Mucosa of stomach (tissue), 1 donor: ENCODE measurements at regions not wholly inside any gene's neighbourhood (a gene's known extent, or its start where the extent isn't known, plus 50 kb on each side); places are given as distances from the start of the nearest gene placed in this dataset.
"Not testable (repeated sequence)": the region's sequence is repeated elsewhere in the genome, so short reads cannot be mapped to it uniquely, and the experiment has no call there.

Experiments used
- H3K27me3 ChIP-seq: one replicate; pipeline ENCODE4 v1.7.0; 2013; ENCODE audit warnings: mild to moderate bottlenecking, low read length; ENCODE audit not compliant: control insufficient read depth, insufficient read depth
- H3K36me3 ChIP-seq: one replicate; pipeline ENCODE4 v1.7.0; 2013; ENCODE audit warnings: low read length; ENCODE audit not compliant: control insufficient read depth, insufficient read depth
- H3K4me1 ChIP-seq: one replicate; pipeline ENCODE4 v1.7.0; 2013; ENCODE audit warnings: mild to moderate bottlenecking, low read length; ENCODE audit not compliant: control insufficient read depth, insufficient read depth
- H3K4me3 ChIP-seq: one replicate; pipeline ENCODE4 v1.7.0; 2013; ENCODE audit warnings: low read length
- H3K9ac ChIP-seq: one replicate; pipeline ENCODE4 v1.7.0; 2013; ENCODE audit warnings: mild to moderate bottlenecking, low read length, moderate library complexity
- H3K9me3 ChIP-seq: one replicate; pipeline ENCODE4 v1.7.0; 2013; ENCODE audit warnings: mild to moderate bottlenecking, low read length, moderate library complexity; ENCODE audit not compliant: control insufficient read depth
- donor health status: Pancreatic carcinoma.

GRCh38 chr6:140729521-140729920 lies 1355.1 kb upstream of the CITED2 start:
- Histone ChIP-seq H3K36me3 (no peaks in the 10 kb centered on the region), H3K4me3 (no peak overlapping the region), H3K9me3 (no peaks in the 10 kb centered on the region), H3K4me1 (no peaks in the 10 kb centered on the region), H3K27me3 (no peaks in the 10 kb centered on the region), H3K9ac (no peak overlapping the region)

GRCh38 chr6:140718021-140718420 lies 1343.6 kb upstream of the CITED2 start:
- H3K4me1 ChIP-seq = no peaks in the 10 kb centered on the region
- no peak overlapping the region for H3K9ac ChIP-seq
- no peaks in the 10 kb centered on the region for H3K36me3 ChIP-seq
- H3K4me3 ChIP-seq = no peak overlapping the region
- no peaks in the 10 kb centered on the region for H3K27me3 ChIP-seq
- no peaks in the 10 kb centered on the region for H3K9me3 ChIP-seq

- Histone ChIP-seq H3K4me1 (no peaks in the 10 kb centered on the region), H3K9me3 (no peaks in the 10 kb centered on the region), H3K27me3 (no peaks in the 10 kb centered on the region), H3K9ac (no peak overlapping the region), H3K4me3 (no peak overlapping the region), H3K36me3 (no peaks in the 10 kb centered on the region)
Measured at GRCh38 chr6:140713495-140713894, 1339.0 kb upstream of the CITED2 start.

GRCh38 chr6:140711019-140711613 lies 1336.7 kb upstream of the CITED2 start:
- H3K4me3 ChIP-seq = no peak overlapping the region
- no peaks in the 10 kb centered on the region for H3K27me3 ChIP-seq
- no peaks in the 10 kb centered on the region for H3K4me1 ChIP-seq

GRCh38 chr6:140708441-140708840 lies 1334.0 kb upstream of the CITED2 start:
- Histone ChIP-seq H3K4me3 (no peak overlapping the region), H3K27me3 (no peaks in the 10 kb centered on the region), H3K9ac (no peak overlapping the region), H3K36me3 (no peaks in the 10 kb centered on the region), H3K4me1 (no peaks in the 10 kb centered on the region), H3K9me3 (no peaks in the 10 kb centered on the region)

More at GRCh38 chr6:140711019-140711613, 1336.7 kb upstream of the CITED2 start:
- H3K9me3 ChIP-seq = no peaks in the 10 kb centered on the region
- no peak overlapping the region for H3K9ac ChIP-seq
- no peaks in the 10 kb centered on the region for H3K36me3 ChIP-seq

GRCh38 chr6:140704008-140704407 lies 1329.6 kb upstream of the CITED2 start:
- not testable (repeated sequence) for H3K9ac ChIP-seq, H3K36me3 ChIP-seq, H3K4me3 ChIP-seq, H3K9me3 ChIP-seq, H3K4me1 ChIP-seq, H3K27me3 ChIP-seq

GRCh38 chr6:140697585-140697984 lies 1323.1 kb upstream of the CITED2 start:
- no peaks in the 10 kb centered on the region for H3K4me1 ChIP-seq
- no peaks in the 10 kb centered on the region for H3K27me3 ChIP-seq
- H3K4me3 ChIP-seq = no peak overlapping the region
- no peak overlapping the region for H3K9ac ChIP-seq
- no peaks in the 10 kb centered on the region for H3K36me3 ChIP-seq
- H3K9me3 ChIP-seq = no peaks in the 10 kb centered on the region

- no peaks in the 10 kb centered on the region for H3K4me1 ChIP-seq
- H3K27me3 ChIP-seq = no peaks in the 10 kb centered on the region
- H3K36me3 ChIP-seq = no peaks in the 10 kb centered on the region
- H3K9me3 ChIP-seq = no peaks in the 10 kb centered on the region
- H3K4me3 ChIP-seq = no peak overlapping the region
- no peak overlapping the region for H3K9ac ChIP-seq
Measured at GRCh38 chr6:140684776-140685550, 1310.5 kb upstream of the CITED2 start.

- Histone ChIP-seq H3K9me3 (no peaks in the 10 kb centered on the region), H3K36me3 (no peaks in the 10 kb centered on the region), H3K9ac (no peak overlapping the region), H3K27me3 (no peaks in the 10 kb centered on the region), H3K4me3 (no peak overlapping the region), H3K4me1 (no peaks in the 10 kb centered on the region)
Measured at GRCh38 chr6:140677781-140678528, 1303.5 kb upstream of the CITED2 start.

- Histone ChIP-seq H3K4me3 (no peak overlapping the region), H3K36me3 (no peaks in the 10 kb centered on the region), H3K27me3 (no peaks in the 10 kb centered on the region), H3K9ac (no peak overlapping the region), H3K9me3 (no peaks in the 10 kb centered on the region), H3K4me1 (no peaks in the 10 kb centered on the region)
Measured at GRCh38 chr6:140671926-140672325, 1297.5 kb upstream of the CITED2 start.

GRCh38 chr6:140670021-140670420 lies 1295.6 kb upstream of the CITED2 start:
- Histone ChIP-seq H3K27me3 (no peaks in the 10 kb centered on the region), H3K4me3 (no peak overlapping the region), H3K36me3 (no peaks in the 10 kb centered on the region), H3K9ac (no peak overlapping the region), H3K4me1 (no peaks in the 10 kb centered on the region), H3K9me3 (no peaks in the 10 kb centered on the region)

GRCh38 chr6:140669321-140669720 lies 1294.9 kb upstream of the CITED2 start:
- no peak overlapping the region for H3K9ac ChIP-seq

More at GRCh38 chr6:140669321-140669720, 1294.9 kb upstream of the CITED2 start:
- H3K9me3 ChIP-seq = no peaks in the 10 kb centered on the region
- no peaks in the 10 kb centered on the region for H3K27me3 ChIP-seq
- H3K4me3 ChIP-seq = no peak overlapping the region
- H3K36me3 ChIP-seq = no peaks in the 10 kb centered on the region
- no peaks in the 10 kb centered on the region for H3K4me1 ChIP-seq
